ENCODE measurements at regions not wholly inside any gene's neighbourhood (a gene's known extent, or its start where the extent isn't known, plus 50 kb on each side); places are given as distances from the start of the nearest gene placed in this dataset.

GRCh38 chr1:83769594-83770318 lies 229.2 kb downstream of the TTLL7 start:
- peak; percentile 37 for DNase-seq

- peak; percentile 20 for DNase-seq
These were observed 229.9 kb downstream of the TTLL7 start for GRCh38 chr1:83769072-83769471.

GRCh38 chr1:83766241-83766691 lies 232.7 kb downstream of the TTLL7 start:
- no peak for DNase-seq

- no peak for DNase-seq
These were observed 233.8 kb downstream of the TTLL7 start for GRCh38 chr1:83765125-83765524.

- DNase-seq = no peak
These were observed 234.7 kb downstream of the TTLL7 start for GRCh38 chr1:83764209-83764608.

GRCh38 chr1:83763361-83764095 lies 235.4 kb downstream of the TTLL7 start:
- no peak for DNase-seq

GRCh38 chr1:83762416-83762815 lies 236.5 kb downstream of the TTLL7 start:
- no peak for DNase-seq

- DNase-seq = no peak
These were observed 236.9 kb downstream of the TTLL7 start for GRCh38 chr1:83762039-83762365.

GRCh38 chr1:83761167-83762038 lies 237.5 kb downstream of the TTLL7 start:
- peak; percentile 20 for DNase-seq

- DNase-seq = no peak
These were observed 238.5 kb downstream of the TTLL7 start for GRCh38 chr1:83760226-83761021.

GRCh38 chr1:83756984-83757717 lies 241.8 kb downstream of the TTLL7 start:
- DNase-seq = no peak

GRCh38 chr1:83751602-83752001 lies 247.3 kb downstream of the TTLL7 start:
- DNase-seq = no peak

GRCh38 chr1:83750201-83750600 lies 248.7 kb downstream of the TTLL7 start:
- DNase-seq = no peak

GRCh38 chr1:83747853-83748482 lies 251.0 kb downstream of the TTLL7 start:
- no peak for DNase-seq

- no peak for DNase-seq
These were observed 252.7 kb downstream of the TTLL7 start for GRCh38 chr1:83746234-83746633.

- DNase-seq = no peak
These were observed 256.5 kb downstream of the TTLL7 start for GRCh38 chr1:83742446-83742845.

- DNase-seq = no peak
These were observed 257.2 kb downstream of the TTLL7 start for GRCh38 chr1:83741770-83742169.

GRCh38 chr1:83741348-83741747 lies 257.6 kb downstream of the TTLL7 start:
- no peak for DNase-seq

GRCh38 chr1:83735526-83735925 lies 263.4 kb downstream of the TTLL7 start:
- DNase-seq = no peak

GRCh38 chr1:83734420-83734819 lies 264.5 kb downstream of the TTLL7 start:
- DNase-seq = no peak

- DNase-seq = no peak
These were observed 273.1 kb downstream of the TTLL7 start for GRCh38 chr1:83725735-83726360.

Data from COR-L47 (cell line).